GM23338 (cell line): ENCODE measurements at regions not wholly inside any gene's neighbourhood (a gene's known extent, or its start where the extent isn't known, plus 50 kb on each side); places are given as distances from the start of the nearest gene placed in this dataset.

Experiments used
- CREB1 ChIP-seq: fragments of 250-450 bp; sonication (Bioruptor Pico); IDR thresholded peaks from 2 replicates; pipeline ENCODE4 v1.5.0; 2020; ENCODE audit warnings: low read depth, mild to moderate bottlenecking, moderate library complexity
- EZH2 ChIP-seq: fragments of 200-600 bp; sonication (generic); IDR thresholded peaks from one replicate; pipeline ENCODE4 v1.8.0; 2017; ENCODE audit warnings: antibody characterized with exemption, mild to moderate bottlenecking, low read depth; ENCODE audit not compliant: unreplicated experiment
- EZH2phosphoT487 ChIP-seq: fragments of 200-600 bp; sonication (generic); IDR thresholded peaks from one replicate; pipeline ENCODE4 v1.8.1; 2018; ENCODE audit warnings: antibody characterized with exemption; ENCODE audit not compliant: unreplicated experiment
- JUNB ChIP-seq: IDR thresholded peaks from one replicate; pipeline ENCODE4 v1.6.1; 2016; ENCODE audit warnings: antibody characterized with exemption; ENCODE audit not compliant: unreplicated experiment
- NANOG ChIP-seq: IDR thresholded peaks from 2 replicates; pipeline ENCODE4 v1.6.1; 2016; ENCODE audit warnings: antibody characterized with exemption, borderline replicate concordance
- POLR2AphosphoS5 ChIP-seq: IDR thresholded peaks from 2 replicates; pipeline ENCODE4 v1.6.1; 2016; ENCODE audit warnings: antibody characterized with exemption, low read depth
- ZNF114 ChIP-seq: fragments of 250-450 bp; sonication (Bioruptor Pico); IDR thresholded peaks from 2 replicates; pipeline ENCODE4 v1.5.0; 2020; ENCODE audit warnings: mild to moderate bottlenecking, moderate library complexity
- ZNF331 ChIP-seq: fragments of 250-450 bp; sonication (Bioruptor Pico); IDR thresholded peaks from 2 replicates; pipeline ENCODE4 v1.5.0; 2020; ENCODE audit warnings: low read depth, mild to moderate bottlenecking, moderate library complexity
- TF ChIP-seq, protein P1 (sequence below), 2 experiments: fragments of 200-600 bp in 1 of 2; sonication (generic) in 1 of 2; conservative IDR thresholded peaks; 2 replicates each; pipeline versions ENCODE4 v1.5.1 to v1.6.1; 2016 to 2017; ENCODE audit warnings: antibody characterized with exemption in 2 of 2, low read depth in 2 of 2, mild to moderate bottlenecking in 2 of 2, moderate library complexity in 1 of 2
- TF ChIP-seq, protein P2 (sequence below): IDR thresholded peaks from one replicate; pipeline ENCODE4 v1.6.1; 2018; ENCODE audit warnings: antibody characterized with exemption; ENCODE audit not compliant: unreplicated experiment
- TF ChIP-seq, protein P3 (sequence below): IDR thresholded peaks from 2 replicates; pipeline ENCODE4 v1.6.1; 2016; ENCODE audit warnings: antibody characterized with exemption

DNA sequence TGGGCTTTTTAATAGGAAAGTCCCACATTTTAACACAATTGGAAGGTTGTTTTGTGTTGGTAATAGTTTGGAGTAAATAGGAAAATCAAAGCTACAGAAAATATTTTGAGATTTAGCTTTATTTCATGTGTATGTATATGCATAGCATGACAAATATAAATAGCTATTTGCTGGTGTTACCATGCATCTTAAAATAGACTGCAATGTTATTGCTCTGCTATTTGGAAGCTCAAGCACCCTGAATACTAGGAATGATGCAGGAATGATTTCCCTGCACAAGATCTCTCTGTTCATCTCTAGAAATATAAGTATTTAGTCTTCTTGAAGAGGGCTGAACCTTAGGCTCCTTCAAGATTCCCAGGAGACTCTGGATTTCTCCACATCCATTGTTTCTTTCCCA is 268.3 kb upstream of the POGK start:
- TF ChIP-seq, protein P1, sequence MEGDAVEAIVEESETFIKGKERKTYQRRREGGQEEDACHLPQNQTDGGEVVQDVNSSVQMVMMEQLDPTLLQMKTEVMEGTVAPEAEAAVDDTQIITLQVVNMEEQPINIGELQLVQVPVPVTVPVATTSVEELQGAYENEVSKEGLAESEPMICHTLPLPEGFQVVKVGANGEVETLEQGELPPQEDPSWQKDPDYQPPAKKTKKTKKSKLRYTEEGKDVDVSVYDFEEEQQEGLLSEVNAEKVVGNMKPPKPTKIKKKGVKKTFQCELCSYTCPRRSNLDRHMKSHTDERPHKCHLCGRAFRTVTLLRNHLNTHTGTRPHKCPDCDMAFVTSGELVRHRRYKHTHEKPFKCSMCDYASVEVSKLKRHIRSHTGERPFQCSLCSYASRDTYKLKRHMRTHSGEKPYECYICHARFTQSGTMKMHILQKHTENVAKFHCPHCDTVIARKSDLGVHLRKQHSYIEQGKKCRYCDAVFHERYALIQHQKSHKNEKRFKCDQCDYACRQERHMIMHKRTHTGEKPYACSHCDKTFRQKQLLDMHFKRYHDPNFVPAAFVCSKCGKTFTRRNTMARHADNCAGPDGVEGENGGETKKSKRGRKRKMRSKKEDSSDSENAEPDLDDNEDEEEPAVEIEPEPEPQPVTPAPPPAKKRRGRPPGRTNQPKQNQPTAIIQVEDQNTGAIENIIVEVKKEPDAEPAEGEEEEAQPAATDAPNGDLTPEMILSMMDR (conservative IDR thresholded peaks at IDR 0.05; ENCODE audit: low read depth in 2 of 2), result no peak
- TF ChIP-seq, protein P2, sequence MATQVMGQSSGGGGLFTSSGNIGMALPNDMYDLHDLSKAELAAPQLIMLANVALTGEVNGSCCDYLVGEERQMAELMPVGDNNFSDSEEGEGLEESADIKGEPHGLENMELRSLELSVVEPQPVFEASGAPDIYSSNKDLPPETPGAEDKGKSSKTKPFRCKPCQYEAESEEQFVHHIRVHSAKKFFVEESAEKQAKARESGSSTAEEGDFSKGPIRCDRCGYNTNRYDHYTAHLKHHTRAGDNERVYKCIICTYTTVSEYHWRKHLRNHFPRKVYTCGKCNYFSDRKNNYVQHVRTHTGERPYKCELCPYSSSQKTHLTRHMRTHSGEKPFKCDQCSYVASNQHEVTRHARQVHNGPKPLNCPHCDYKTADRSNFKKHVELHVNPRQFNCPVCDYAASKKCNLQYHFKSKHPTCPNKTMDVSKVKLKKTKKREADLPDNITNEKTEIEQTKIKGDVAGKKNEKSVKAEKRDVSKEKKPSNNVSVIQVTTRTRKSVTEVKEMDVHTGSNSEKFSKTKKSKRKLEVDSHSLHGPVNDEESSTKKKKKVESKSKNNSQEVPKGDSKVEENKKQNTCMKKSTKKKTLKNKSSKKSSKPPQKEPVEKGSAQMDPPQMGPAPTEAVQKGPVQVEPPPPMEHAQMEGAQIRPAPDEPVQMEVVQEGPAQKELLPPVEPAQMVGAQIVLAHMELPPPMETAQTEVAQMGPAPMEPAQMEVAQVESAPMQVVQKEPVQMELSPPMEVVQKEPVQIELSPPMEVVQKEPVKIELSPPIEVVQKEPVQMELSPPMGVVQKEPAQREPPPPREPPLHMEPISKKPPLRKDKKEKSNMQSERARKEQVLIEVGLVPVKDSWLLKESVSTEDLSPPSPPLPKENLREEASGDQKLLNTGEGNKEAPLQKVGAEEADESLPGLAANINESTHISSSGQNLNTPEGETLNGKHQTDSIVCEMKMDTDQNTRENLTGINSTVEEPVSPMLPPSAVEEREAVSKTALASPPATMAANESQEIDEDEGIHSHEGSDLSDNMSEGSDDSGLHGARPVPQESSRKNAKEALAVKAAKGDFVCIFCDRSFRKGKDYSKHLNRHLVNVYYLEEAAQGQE, result no peak
- no peak for TF ChIP-seq POLR2AphosphoS5
- no peak for TF ChIP-seq EZH2phosphoT487
- TF ChIP-seq, protein P3, sequence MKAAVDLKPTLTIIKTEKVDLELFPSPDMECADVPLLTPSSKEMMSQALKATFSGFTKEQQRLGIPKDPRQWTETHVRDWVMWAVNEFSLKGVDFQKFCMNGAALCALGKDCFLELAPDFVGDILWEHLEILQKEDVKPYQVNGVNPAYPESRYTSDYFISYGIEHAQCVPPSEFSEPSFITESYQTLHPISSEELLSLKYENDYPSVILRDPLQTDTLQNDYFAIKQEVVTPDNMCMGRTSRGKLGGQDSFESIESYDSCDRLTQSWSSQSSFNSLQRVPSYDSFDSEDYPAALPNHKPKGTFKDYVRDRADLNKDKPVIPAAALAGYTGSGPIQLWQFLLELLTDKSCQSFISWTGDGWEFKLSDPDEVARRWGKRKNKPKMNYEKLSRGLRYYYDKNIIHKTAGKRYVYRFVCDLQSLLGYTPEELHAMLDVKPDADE, result no peak
- TF ChIP-seq EZH2, result no peak
- no peak for TF ChIP-seq JUNB
- no peak for TF ChIP-seq CREB1 (CRISPR knock-in tag)
- no peak for TF ChIP-seq ZNF114 (CRISPR knock-in tag)
- no peak for TF ChIP-seq NANOG
- TF ChIP-seq ZNF331 (CRISPR knock-in tag), result no peak
